Frontal cortex (tissue), 3 donors: ENCODE measurements at regions not wholly inside any gene's neighbourhood (a gene's known extent, or its start where the extent isn't known, plus 50 kb on each side); places are given as distances from the start of the nearest gene placed in this dataset.

Experiments used
- DNase-seq, 2 donors: peaks; one replicate each; pipeline ENCODE4 v3.0.0; 2012; ENCODE audit warnings: low spot score in 2 of 2
- FAIRE-seq: peaks from 2 replicates; lab custom pipeline; 2012; peaks lifted over from hg19 to GRCh38; lab: Jason Lieb, UNC
- donor health status: control.
- donor health status: control.
- donor health status: control.

- DNase-seq (no peak), FAIRE-seq (no peak)
Measured at GRCh38 chr10:28082885-28083284, 84.0 kb upstream of the ODAD2 start.

- FAIRE-seq (no peak), DNase-seq (no peak)
Measured at GRCh38 chr10:28082316-28082715, 83.4 kb upstream of the ODAD2 start.

DNA sequence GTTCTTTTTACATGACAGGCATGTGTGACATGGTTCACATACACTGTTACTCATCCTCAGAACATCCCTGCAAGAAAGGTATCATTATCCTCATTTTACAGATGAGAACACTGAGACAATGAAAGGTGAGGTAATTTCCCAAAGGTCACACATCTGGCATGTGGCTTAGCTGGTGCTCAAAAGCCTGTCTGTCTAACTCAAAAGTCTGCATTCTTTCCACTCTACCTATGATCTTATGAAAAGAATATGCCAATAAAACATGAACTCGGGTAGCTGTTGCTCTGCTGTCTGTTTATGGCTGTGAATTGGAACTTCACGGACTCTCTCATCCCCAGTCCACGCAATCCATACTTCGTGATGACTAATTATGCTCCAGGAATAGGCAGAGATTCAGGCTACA is 79.0 kb upstream of the ODAD2 start:
- FAIRE-seq (no peak), DNase-seq (no peak)

DNA sequence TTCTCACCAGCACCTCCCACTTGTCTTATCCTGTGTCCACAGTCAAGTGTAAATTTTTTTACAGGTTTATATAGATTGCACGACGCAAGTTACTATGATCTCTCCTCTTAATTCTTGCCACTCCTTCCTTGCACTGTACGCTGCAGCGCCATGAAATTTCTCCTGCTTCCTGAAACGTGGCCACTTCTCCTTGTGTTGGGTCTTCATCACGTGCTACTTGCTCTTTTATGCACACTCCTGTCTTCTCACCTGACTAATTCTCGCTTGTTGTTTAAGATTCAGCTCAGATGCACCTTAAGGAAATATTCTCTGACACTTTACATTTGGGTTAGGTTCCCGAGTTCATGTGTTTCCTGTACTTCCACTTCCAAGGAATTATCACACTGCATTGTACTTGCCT is 76.5 kb upstream of the ODAD2 start:
- no peak for DNase-seq
- no peak for FAIRE-seq

DNA sequence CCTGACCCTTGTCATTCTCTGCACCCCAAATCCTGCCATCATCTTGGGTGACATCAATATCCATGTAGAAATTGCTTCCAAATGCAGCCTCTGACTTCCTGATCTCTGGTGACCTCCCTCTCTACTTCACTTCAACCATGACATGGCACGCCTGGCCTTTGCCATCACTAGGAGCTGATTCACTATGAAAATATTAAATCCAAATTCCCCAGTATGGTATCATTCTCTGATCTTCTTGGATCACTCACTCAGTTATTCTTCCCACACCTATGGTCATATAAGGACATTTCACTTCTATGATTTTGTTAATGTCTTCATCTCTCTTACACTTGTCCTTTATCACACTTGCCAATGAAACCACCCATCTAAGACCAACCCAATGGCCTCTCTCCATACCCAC is 73.7 kb upstream of the ODAD2 start:
- DNase-seq (no peak), FAIRE-seq (no peak)

DNA sequence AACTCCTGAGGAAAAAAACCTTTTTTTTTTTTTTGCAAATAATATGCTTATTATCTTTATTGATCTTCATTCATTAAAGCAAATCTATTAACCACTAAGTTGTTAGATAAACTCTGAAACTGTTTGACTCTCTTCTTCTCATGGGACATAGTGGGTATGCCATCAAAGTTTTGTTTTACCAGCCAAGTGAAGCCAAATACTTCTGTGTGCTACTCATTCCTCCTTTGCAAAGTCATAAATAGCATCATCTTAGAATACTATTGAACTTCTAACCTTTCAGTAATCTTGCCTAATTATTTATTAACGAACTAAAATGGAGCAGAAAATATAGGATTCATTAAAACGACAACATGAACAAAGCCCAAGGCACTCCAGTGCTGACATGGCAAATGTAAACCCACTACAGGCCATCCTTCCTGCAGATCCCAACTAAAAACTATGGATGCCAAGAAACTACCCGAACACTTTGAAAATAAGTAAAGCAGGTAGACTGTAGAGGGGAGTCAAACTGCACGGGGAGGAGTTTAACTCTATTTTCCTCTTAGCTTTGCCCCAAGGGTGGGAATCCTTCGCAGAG is 61.2 kb upstream of the ODAD2 start:
- FAIRE-seq (no peak), DNase-seq (no peak)

GRCh38 chr10:28058746-28059145 is 59.9 kb upstream of the ODAD2 start:
- FAIRE-seq (no peak), DNase-seq (no peak)

GRCh38 chr10:28054228-28054860 is 55.5 kb upstream of the ODAD2 start:
- no peak for DNase-seq
- no peak for FAIRE-seq

DNA sequence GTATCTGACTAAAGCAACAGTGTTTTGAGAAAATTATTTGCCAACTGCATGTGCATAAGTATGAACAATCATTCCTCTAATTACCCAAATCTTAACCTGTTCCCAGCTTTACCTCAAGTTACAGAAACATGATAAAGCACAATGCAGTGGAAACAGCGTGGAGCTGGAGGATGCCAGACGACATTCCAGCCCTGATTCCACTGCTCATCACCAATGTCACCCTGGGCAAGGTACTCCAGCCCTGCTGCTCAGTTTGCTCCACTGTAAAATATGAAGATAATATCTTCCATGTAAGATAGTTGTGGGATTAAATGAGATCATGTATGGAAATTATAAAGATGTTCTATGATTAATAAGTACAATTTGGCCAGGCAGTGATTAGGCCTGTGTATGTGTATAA is 50.4 kb upstream of the ODAD2 start:
- FAIRE-seq (no peak), DNase-seq (no peak)
